Fibroblast of mammary gland (primary cell): ENCODE measurements at regions not wholly inside any gene's neighbourhood (a gene's known extent, or its start where the extent isn't known, plus 50 kb on each side); places are given as distances from the start of the nearest gene placed in this dataset.

ENCODE experiments used
- DNase-seq: peaks from one replicate; pipeline ENCODE4 v3.0.0-alpha.2; 2010; ENCODE audit warnings: low read depth
- H3K4me3 ChIP-seq: 2 replicates; pipeline ENCODE4 v1.5.1; 2011; ENCODE audit warnings: low read depth, mild to moderate bottlenecking, low read length, moderate library complexity; ENCODE audit not compliant: control insufficient read depth
- TF ChIP-seq, protein P1 (sequence below): conservative IDR thresholded peaks from 2 replicates; pipeline ENCODE4 v1.5.1; 2011; ENCODE audit warnings: low read depth, low read length, inconsistent platforms; ENCODE audit not compliant: control insufficient read depth, insufficient read depth

DNA sequence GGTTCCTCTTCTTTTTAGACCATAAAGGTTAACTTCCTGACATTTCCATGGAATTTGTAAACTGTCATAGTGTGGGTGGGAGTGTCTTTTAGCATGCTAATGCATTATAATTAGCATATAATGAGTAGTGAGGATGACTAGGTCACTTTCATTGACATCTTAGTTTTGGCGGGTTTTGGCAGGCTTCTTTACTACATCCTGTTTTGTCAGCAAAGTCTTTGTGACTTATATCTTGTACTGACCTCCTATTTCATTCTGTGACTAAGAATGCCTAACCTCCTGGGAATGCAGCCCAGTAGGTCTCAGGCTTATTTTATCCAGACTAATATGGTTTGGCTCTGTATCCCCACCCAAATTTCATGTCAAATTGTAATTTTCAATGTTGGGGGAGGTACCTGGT lies 149.6 kb upstream of the SYNCRIP start:
- TF ChIP-seq, protein P1, sequence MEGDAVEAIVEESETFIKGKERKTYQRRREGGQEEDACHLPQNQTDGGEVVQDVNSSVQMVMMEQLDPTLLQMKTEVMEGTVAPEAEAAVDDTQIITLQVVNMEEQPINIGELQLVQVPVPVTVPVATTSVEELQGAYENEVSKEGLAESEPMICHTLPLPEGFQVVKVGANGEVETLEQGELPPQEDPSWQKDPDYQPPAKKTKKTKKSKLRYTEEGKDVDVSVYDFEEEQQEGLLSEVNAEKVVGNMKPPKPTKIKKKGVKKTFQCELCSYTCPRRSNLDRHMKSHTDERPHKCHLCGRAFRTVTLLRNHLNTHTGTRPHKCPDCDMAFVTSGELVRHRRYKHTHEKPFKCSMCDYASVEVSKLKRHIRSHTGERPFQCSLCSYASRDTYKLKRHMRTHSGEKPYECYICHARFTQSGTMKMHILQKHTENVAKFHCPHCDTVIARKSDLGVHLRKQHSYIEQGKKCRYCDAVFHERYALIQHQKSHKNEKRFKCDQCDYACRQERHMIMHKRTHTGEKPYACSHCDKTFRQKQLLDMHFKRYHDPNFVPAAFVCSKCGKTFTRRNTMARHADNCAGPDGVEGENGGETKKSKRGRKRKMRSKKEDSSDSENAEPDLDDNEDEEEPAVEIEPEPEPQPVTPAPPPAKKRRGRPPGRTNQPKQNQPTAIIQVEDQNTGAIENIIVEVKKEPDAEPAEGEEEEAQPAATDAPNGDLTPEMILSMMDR, result no peak
- H3K4me3 ChIP-seq, result no peak overlapping the region

DNA sequence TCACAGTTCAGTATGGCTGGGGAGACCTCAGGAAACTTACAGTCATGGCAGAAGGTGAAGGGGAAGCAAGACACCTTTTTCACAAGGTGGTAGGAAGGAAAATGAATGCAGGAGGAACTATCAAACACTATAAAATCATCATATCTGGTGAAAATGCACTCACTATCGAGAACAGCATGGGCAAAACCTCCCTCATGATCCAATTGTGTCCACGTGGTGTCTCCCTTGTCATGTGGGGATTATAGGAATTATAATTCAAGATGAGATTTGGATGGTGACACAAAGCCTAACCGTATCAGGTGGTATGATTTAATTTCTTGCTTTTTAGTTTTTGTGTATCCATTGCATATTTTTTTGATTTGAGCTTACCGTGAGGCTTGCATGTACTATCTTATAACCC lies 133.2 kb upstream of the SYNCRIP start:
- no peak for DNase-seq
- TF ChIP-seq, protein P1, result no peak

More for the DNA sequence above, 149.6 kb upstream of the SYNCRIP start:
- DNase-seq, result peak; percentile 54

DNA sequence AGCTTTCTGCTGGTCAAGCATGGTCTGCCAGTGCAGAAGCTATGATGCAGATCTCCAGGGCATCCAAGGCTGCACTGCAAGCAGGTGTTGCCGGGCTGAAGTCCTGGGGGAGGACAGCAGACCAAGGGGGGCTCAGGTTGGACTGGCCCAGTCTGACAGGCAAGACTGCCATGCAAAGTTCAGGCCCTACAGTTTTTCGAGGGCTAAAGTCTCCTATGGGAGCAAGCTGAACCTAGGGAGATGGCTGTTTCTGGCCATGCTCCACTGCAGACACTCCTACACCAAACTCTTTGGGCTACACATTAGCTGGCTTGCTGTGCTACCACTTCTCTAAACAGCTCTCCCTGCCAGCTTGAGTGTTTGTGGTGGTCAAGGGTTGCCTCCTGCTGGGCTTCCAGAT lies 130.0 kb upstream of the SYNCRIP start:
- no peak overlapping the region for H3K4me3 ChIP-seq
- TF ChIP-seq, protein P1, result no peak
- no peak for DNase-seq

More for the DNA sequence above, 133.2 kb upstream of the SYNCRIP start:
- no peak overlapping the region for H3K4me3 ChIP-seq

DNA sequence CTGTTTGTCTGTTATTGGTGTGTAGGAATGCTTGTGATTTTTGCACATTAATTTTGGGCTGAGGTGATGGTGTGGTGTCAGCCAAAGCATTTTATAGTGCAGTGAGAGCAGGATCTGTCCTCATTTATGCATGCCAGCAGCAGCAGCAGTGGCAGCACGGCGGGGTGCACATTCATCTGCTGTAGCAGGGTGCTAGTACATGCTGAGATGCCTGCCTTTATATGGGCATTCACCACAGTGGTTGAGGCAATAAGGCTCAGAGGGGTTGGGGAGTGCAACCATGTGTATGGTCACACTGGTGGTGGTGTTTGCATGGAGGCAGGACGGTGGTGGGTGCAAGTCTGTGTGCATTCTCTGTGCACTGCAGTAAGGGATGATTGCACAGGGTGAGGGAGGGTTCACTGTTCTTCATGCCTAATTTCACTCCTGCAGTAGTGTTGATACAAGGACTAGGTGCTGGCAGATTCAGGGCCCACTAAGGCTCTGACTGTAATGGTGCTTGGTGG lies 129.3 kb upstream of the SYNCRIP start:
- no peak for DNase-seq
- TF ChIP-seq, protein P1, result no peak
- H3K4me3 ChIP-seq, result no peak overlapping the region

DNA sequence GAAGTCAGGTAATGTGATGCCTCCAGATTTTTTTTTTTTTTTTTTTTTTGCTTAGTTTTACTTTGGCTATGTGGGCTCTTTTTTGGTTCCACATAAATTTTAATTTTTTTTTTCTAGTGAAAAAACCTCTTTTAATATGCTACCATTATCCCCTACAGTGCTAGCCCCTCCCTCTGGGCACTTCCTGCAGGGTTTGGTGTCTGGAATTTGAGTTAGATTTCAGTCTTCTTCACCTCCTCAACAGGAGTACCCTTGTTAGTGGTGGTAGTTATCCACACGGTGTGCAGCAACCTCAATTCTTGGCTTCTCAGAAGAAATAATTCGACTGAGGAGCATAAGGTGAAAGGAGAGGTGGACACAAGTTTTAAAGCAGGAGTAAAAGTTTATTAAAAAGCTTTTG lies 128.8 kb upstream of the SYNCRIP start:
- TF ChIP-seq, protein P1, result no peak
- no peak overlapping the region for H3K4me3 ChIP-seq
- no peak for DNase-seq

DNA sequence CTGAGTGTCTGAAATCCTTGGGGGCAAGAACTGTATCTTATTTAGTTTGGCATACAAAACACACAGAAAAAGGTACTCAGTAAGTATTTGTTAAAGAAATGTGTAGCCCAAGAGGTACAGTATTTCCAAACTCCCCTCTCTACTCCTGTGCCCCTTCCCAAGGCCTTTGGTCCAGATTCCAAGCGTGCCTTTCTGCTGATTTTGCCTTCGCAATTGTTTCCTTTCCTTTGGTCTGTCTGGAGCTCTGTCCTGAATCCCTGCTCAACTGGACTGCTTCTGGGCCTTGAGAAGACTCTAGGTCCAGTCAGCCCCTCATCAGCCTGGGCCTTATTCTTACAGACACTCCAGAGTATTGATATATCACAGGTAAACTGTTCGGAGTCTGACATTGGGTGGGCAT lies 122.2 kb upstream of the SYNCRIP start:
- TF ChIP-seq, protein P1, result no peak
- no peak overlapping the region for H3K4me3 ChIP-seq
- peak; percentile 3 for DNase-seq

DNA sequence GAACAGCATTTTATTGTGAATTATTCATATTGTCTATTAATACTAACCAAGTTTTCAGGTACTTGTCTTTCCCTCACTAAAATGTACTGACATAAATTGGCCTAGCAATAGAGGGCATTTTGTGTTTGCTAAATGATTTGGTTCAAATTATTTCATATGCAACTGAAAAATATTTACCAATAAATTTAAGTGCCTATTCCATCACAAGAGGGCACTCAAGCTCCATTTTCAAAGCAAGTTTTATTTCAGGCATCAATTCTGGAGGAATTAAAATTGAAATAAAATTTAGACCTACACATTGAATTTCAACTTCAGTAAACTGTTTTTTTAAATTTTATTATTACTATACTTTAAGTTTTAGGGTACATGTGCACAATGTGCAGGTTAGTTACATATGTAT lies 114.3 kb upstream of the SYNCRIP start:
- DNase-seq, result peak; percentile 45
- TF ChIP-seq, protein P1, result peak; percentile 51
- no peak overlapping the region for H3K4me3 ChIP-seq
